HG03135 (cell line): ENCODE measurements at regions not wholly inside any gene's neighbourhood (a gene's known extent, or its start where the extent isn't known, plus 50 kb on each side); places are given as distances from the start of the nearest gene placed in this dataset.
"Not testable (repeated sequence)": the region's sequence is repeated elsewhere in the genome, so short reads cannot be mapped to it uniquely, and the experiment has no call there.

Experiments used
- ATAC-seq: cut with Tn5 transposase; IDR thresholded peaks from one replicate; pipeline ENCODE4 v1.9.1; 2021; ENCODE audit warnings: mild to moderate bottlenecking, moderate library complexity; ENCODE audit not compliant: unreplicated experiment

DNA sequence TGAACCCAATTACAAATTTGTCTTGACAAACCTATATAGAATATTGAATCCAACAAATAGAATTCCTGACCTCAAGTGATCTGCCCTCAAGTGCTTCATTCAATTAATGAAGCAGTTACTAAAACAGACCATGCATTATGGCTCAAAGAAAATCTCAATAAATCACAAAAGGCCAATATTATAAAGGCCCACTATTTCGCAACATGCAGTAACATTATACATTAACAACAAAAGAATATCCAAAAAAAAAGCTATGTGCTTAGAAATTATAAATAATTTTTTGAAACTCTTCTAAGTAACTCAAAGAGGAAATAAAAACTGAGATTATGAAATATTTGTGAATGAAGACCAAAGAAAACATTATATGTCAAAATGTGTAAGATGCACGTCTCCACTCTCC lies 177.7 kb downstream of the ZNF674 start:
- ATAC-seq = no peak

DNA sequence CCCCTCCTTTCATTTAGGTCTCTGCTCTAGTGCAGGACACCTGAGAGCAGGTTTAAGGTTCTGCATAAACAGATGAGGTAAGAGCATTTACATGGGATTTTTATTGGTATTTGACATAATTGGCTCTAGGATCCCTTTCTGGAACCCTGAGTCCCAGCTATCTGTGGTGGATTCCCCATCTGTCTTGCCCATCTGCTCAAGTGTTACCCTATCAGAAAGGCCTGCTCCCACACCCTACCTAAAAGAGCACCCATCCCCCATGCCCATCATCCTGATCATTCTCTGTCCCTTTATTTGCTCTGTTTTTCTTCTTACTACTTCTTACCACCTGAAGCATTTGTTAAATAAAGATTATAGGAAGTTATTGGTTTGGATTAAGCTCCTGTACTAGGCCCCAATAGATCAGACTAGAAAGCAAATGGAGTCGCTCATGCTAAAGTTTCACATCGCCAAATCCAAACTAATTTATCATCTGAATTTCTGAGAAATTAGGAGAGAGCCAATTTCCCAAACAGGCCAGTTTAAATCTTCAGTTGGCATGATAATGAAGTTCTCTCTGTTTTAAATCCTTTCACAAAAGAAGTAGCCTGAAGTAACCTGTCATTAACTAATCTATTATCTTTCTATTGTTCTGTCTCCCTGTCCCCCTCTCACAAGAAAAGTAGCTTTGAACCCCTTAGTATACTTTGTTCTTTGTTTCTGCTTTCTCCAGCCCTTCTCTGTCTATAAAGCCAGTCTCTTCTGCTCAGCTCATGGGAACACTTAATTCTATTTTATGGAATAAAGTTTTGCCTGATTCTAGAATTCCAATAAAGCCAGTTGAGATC lies 178.6 kb downstream of the ZNF674 start:
- no peak for ATAC-seq

DNA sequence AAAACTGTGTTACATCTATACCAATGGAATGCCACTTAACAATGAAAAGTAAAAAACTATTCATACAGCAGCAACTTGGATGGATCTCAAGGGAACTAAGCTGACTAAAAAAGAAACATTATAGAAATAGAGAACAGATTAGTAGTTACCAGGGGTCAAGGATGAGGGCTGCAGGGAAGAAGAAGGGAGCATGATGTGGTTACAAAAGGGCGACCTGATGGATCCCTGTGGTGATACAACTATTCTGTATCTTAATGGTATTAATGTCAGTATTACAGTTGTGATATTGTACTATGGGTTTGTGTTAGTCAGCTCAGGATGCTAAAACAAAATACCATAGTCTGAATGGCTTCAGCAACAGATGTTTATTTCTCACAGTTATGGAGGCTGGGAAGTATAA lies 190.7 kb downstream of the ZNF674 start:
- no peak for ATAC-seq

DNA sequence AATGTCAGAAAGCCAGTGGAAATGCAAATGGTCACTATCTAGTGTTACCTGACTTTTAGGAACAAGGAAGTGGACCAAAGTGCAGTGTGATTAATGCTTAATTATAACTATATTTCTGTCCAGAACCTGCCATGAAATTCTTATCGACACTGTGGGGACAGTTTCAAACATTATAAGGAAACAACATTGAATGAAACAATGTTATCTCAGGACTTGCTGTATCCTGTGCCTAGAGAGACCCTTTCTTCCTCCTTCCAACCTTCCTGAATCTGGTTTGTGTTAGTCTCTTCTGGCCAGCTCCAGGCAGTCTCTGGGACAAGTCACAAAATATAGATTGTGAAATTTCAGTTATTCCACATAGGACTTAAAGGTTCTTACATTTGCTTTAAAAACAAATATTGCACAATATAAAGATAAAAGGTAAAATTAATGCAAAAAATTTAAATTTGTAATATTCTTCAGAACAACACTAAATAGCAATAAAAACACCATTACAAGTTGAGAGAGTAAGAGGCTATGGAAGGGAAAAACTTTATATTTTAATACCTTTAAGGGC lies 203.4 kb downstream of the ZNF674 start:
- ATAC-seq = no peak

DNA sequence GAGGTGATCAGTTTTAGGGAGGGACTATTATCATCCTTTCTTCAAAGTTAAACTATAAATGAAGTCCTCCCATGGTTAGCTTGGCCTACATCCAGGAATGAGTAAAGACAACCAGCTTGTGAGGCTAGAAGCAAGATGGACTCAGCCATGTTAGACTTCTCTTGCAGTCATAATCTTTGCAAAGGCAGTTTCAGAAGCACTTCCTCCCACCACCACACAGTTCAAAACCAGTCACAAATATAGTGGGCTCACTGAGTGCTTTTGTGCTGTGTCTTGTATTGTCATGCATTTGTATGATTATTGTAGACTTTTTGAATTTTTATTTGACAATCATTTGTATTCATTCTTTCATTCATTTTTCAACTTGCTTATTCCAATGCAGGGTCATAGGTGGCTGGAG lies 204.5 kb downstream of the ZNF674 start:
- ATAC-seq = no peak

DNA sequence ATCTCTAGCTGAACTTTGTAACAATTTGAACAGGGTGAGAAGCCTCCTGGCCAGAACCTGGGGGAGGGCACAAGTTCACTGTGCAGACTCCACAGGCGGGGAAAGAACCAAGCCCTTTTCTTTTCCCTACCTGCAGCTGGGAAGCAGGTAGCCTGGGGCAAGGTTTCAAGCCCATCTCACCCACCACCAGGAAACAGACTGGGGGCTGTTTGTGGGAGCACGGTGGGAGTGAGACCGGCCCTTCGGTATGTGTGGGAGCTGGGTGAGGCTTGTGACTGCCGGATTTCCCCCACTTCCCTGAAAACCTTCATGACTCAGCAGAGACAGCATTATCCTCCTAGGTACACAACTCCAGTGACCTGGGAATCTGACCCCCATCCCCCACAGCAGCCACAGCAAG lies 211.7 kb downstream of the ZNF674 start:
- no peak for ATAC-seq

DNA sequence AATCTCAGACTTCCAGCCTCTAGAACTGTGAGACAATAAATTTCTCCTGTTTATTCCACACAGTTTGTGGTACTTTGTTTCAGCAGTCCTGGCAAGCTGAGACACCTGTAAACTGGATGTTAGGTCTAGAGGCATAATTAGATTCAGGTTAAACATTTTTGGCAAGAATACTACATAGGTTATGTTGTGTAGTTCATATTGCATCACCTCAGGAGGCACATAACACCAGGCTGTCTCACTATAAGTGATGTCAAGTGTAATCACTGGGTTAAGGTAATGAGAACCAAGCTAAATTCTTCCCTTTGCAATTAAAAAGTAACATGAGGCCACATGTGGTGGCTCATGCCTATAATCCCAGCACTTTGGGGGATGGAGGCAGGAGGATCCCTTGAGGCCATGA lies 214.2 kb downstream of the ZNF674 start:
- ATAC-seq = no peak

DNA sequence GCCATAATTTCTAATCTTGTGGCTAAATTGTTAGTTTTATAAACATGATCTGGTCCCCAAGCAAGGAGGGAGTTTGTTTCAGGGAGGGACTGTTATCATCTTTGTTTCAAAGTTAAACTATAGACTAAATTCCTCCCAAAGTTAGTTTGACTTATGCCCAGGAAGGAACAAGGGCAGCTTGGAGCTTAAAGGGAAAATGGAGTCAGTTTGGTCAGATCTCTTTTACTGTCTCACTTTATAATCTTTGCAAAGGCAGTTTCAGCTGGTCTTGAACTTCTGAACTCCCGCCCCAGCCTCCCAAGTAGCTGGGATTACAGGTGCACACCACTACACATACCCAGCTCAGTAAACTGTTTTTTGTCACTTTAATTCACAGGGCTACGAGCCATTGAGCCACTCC lies 214.7 kb downstream of the ZNF674 start:
- no peak for ATAC-seq

DNA sequence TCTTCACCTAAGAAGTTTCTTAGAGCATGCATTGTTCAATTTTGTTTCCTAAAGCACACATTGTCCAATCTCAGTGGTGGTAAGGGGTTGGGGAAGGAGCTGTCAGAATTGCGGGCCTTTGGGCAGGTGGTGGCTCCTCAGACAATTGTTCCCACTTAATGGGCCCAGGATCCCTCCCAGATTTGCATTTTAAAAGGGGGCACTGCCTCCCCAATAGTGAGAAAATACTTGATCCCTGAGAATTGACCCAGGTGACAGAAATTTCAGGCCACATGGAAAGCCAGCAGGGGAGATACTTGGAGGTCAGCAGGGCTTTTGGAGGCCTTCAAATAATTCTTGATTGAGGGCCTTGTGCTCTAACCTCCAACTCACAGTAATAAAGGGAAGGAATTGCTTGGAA lies 217.1 kb downstream of the ZNF674 start:
- no peak for ATAC-seq

DNA sequence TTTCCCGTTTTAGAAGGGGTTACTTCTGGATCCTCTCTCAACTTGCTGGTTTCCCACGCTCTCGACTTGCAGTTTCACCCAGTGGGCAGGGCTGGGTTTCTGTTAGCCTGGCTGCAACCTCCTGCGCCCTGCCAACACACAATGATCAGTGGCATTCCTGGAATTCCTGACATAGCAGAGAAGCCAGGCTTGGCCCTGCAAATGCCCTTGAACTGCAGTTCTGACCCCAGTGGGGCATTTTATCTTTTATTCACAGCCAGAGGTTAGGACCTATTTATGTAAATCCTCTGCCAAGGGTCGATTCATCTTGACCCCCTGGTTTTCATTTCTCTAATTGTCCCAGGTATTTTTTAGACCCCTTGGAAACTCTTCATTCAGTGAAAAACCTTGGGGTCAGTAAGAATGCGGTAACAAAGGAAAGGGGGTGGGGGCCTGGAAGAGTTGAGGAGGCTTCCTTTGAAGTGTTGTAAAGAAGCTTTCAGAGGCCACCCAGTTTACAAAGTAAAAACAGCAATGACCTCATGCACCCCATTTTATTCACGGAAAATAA lies 217.6 kb downstream of the ZNF674 start:
- ATAC-seq = no peak

DNA sequence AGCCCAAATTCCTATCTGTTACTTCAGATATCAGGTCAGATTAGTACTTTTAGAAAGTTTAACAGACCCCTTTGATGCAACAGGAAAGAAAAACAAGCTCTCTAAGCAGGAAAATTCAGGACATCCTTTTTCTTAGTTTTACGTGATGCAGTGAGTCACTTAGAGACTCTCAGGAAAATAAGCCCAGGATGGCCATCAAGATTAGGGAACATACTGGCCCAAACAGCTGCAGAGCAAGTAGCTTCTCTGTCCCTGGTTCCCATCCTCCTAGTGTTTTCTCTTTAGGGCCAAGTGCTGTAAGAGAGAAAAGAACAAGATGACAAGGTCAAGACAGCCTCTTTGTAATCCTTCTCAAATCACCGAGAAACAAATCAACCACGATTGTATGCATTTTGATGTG lies 219.1 kb downstream of the ZNF674 start:
- ATAC-seq = no peak

DNA sequence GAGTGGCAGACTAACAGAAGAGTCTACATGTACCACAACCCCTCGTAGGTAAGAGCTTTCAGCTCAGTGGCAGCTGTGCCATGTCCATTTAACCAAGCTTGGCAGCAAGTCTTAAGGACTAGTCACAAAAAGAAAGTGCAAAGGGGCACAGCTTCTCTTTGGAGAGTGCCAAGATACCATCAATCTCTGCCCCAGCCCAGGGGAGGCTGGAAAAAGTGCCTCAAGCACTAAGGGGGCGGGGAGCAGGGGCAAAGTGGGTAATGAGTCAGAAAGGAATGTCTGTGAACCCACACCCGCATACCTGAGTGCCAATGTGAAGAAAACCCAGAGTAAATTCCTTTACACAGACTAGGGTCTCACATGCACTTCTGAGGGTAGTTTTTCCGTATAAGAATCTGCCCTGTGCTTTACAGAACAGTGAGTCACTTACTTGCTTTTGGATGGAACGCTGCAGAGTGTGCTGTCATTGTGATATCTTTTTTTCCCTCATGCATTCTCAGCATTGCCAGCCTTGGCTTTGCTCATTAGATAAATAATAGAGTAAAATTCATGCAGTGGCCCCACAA lies 219.8 kb downstream of the ZNF674 start:
- ATAC-seq = no peak

DNA sequence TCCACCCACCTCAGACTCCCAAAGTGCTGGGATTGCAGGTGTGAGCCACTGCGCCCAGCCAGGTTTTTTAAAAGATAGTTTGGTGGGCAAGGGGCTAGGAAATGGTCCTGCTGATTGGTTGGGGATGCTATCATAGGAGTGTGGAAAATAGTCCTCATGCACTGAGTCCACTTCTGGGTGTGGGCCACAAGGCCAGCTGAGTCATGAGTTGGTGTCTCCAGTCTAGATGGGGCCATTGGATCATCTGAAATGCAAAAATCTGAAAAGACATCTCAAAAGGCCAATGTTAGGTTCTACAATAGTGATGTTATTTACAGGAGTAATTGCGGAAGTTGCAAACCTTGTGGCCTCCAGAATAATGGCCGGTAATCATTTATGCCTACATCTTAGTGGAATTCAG lies 221.1 kb downstream of the ZNF674 start:
- no peak for ATAC-seq

DNA sequence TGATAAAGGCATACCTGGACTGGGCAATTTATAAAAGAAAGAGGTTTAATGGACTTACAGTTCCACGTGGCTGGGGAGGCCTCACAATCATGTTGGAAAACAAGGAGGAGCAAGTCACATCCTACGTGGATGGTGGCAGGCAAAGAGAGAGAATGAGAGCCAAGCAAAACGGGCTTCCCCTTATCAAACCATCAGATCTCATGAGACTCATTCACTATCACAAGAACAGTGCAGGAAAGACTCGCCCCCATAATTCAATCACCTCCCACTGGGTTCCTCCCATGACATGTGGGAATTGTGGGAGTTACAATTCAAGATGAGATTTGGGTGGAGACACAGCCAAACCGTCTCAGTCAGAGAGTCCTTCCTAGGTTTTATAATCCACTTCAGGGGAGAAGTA lies 222.3 kb downstream of the ZNF674 start:
- ATAC-seq = not testable (repeated sequence)

DNA sequence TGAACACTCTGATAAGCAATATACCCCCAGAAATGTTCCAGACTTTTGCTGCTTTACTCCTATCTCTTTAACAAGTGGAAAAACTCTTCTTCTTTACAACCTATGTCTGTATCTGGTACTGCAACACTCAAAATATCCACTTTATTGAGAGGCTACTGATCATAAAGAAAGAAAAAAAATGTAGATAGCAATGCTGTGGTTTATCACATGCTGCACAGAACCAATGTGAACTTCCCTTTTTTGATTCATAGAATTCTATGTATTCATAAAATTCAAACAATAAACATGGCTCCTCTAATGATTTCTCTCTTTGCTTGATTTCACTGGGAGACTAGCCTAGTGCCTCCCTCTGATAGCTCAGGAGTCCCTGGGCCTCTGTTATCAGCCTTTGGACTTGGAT lies 223.5 kb downstream of the ZNF674 start:
- ATAC-seq = no peak

DNA sequence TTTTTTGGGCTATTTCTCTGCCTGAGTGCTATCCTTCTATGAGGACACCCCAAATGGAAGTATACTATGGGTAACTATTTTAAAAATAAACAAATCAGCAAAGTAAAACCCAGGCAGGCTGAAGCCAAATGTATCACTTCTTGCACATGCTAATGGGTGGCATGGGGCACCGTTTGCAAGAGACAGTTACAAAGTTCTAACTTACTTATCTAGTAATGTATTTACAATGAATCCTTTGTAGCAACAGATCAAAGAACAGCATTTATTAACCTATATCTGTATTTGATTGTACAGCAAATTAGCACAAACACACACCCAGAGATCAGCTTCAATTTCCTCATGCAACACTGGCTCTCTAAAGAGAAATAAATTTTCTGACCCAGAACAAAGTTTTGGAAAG lies 225.5 kb downstream of the ZNF674 start:
- ATAC-seq = no peak

DNA sequence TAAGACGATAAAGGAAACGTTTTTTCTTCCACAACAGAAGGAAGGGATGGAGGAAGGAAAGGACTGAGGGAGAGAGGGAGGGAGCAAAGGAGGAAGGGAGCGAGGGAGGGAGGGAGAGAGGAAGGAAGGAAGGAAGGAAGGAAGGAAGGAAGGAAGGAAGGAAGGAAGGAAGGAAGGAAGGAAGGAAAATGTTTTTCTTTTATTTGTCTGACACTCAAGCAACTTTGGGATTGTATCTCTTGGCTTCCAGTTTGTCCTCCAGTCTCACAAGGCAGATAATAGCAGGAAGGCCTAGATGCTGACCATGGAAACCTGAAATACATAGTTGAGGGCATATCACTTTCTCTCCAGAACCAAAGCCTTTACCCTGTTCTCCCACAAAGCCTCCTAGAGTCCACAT lies 226.7 kb downstream of the ZNF674 start:
- ATAC-seq = no peak

DNA sequence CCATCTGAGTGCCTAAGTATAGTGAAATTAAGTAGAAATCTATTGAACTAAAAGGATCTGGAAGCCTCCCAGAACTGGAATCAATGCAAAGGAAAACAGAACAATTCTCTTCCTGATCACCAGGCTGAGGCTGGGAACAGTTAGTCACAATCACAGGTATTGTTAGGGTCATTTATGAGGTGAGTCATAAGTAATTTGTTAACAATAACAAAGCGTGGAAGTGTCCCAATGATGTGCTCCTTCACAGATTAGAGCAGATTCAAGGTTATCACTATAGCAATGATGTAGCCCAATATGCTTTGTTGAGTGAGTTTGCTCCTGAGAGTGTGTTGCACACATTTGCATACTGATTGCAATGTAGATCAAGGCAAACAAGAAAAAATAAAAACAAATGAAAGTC lies 228.1 kb downstream of the ZNF674 start:
- ATAC-seq = no peak

DNA sequence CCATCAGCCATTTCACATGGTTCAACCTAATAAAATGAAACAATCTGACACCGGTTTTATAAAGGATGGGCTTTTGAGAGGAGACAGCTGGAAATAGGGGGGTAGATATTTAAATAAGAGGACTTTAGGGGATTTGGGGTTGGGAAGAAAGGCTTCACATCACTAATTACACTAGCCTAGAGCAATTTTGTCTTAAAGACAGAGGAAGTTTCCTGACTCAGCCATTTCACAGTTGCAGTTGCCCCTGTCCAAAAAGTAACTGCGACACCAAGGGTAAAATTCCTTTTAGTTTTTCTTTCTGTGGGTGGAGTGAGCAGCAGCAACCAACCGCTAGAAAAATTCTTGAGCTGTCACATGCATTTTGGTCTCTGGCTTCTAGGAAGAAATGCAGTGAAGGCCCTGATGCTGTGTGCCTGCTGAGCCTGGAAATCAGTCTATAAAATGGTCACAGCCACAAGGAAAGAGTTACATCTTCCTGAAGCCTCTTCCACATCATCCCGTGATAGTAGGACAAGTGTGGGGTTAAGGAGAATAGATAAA lies 233.6 kb downstream of the ZNF674 start:
- ATAC-seq = no peak

DNA sequence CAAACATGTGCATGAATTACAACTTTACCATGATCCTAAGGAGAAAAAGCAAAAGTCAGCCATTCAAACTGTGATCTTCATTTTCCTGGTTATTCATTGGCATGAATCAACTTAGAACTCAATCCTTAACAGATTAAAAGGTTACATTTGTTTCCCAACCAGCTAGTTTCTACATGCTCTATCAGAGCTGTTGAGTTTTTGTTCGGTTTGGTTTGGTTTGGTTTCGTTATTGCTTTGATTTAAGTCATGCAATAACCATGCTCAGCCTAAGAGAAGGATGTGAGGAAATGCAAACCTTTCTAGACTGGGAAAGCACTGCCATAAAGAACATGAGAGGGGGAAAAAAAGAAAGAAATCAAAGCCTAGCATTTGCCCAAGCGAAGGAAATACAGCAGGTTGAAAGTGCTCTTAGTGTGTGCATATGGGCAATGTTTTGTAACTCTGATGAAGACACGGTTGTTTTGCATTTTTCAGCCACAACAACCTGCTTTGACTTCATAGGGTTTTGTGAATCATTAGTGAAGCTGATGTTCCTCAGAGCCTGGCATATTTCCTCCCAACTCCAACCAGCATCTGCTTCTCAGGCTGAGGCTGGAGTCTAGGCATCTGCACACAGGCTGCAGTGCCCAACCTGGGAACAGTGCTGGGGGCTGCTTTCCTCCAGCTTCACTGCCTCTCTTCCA lies 234.3 kb downstream of the ZNF674 start:
- ATAC-seq = peak; percentile 69

DNA sequence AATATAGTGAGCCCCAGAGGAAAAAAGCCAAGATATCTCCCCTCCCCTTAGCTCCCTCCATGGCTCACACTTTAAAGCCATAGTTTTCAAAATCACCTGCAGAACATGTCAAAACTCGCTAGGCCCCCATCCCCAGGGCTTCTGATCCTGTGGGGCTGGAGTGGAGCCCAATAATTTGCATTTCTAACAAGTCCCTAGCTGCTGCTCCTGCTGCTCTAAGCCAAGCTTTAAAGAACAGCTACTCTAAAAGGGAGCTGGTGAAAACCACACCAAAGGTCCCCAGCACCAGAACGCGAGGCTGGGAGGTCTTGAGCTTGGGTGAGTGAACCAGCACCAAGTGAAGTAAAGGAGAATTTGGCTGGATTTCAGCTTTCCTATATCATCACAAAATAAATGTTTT lies 237.1 kb downstream of the ZNF674 start:
- ATAC-seq = no peak
